Breast epithelium (tissue), 3 donors: ENCODE measurements at regions not wholly inside any gene's neighbourhood (a gene's known extent, or its start where the extent isn't known, plus 50 kb on each side); places are given as distances from the start of the nearest gene placed in this dataset.

Experiments
- CTCF ChIP-seq, 3 donors: fragments of 450-650 bp; IDR thresholded peaks; one replicate each; pipeline ENCODE4 v1.5.1; 2016 to 2017; ENCODE audit warnings: antibody characterized with exemption in 3 of 3, mild to moderate bottlenecking in 3 of 3, moderate library complexity in 3 of 3
- POLR2A ChIP-seq: fragments of 450-650 bp; IDR thresholded peaks from one replicate; pipeline ENCODE4 v1.6.1; 2016; ENCODE audit warnings: antibody characterized with exemption, mild to moderate bottlenecking, moderate library complexity
- POLR2AphosphoS5 ChIP-seq, 3 donors: sonication (generic); formaldehyde crosslinking; IDR thresholded peaks; one replicate each; pipeline ENCODE4 v1.6.1; 2017; ENCODE audit warnings: antibody characterized with exemption in 3 of 3

GRCh38 chr6:140029551-140029950 lies 655.1 kb upstream of the CITED2 start:
- TF ChIP-seq CTCF (IDR thresholded peaks at IDR 0.05), result no peak
- TF ChIP-seq POLR2A, result no peak
- no peak for TF ChIP-seq POLR2AphosphoS5 (IDR thresholded peaks at IDR 0.05)
